GM19452 (cell line): ENCODE measurements at regions not wholly inside any gene's neighbourhood (a gene's known extent, or its start where the extent isn't known, plus 50 kb on each side); places are given as distances from the start of the nearest gene placed in this dataset.

ENCODE experiments used
- ATAC-seq: cut with Tn5 transposase; IDR thresholded peaks from one replicate; pipeline ENCODE4 v1.9.1; 2021; ENCODE audit not compliant: unreplicated experiment

GRCh38 chr2:143964891-143965290 lies 555.0 kb downstream of the ZEB2 start:
- ATAC-seq: no peak

- no peak for ATAC-seq
These were observed 559.7 kb downstream of the ZEB2 start for GRCh38 chr2:143960177-143960576.

GRCh38 chr2:143957321-143957720 lies 562.6 kb downstream of the ZEB2 start:
- ATAC-seq: no peak

GRCh38 chr2:143955401-143956065 lies 564.4 kb downstream of the ZEB2 start:
- ATAC-seq: no peak

GRCh38 chr2:143954844-143955243 lies 565.1 kb downstream of the ZEB2 start:
- no peak for ATAC-seq

- ATAC-seq: no peak
These were observed 565.7 kb downstream of the ZEB2 start for GRCh38 chr2:143954186-143954585.

- no peak for ATAC-seq
These were observed 566.4 kb downstream of the ZEB2 start for GRCh38 chr2:143953451-143954030.

- ATAC-seq: no peak
These were observed 567.4 kb downstream of the ZEB2 start for GRCh38 chr2:143952536-143952935.

- no peak for ATAC-seq
These were observed 569.2 kb downstream of the ZEB2 start for GRCh38 chr2:143950704-143951103.

GRCh38 chr2:143949121-143949848 lies 570.6 kb downstream of the ZEB2 start:
- no peak for ATAC-seq

- ATAC-seq: no peak
These were observed 571.2 kb downstream of the ZEB2 start for GRCh38 chr2:143948710-143949109.

- ATAC-seq: no peak
These were observed 573.2 kb downstream of the ZEB2 start for GRCh38 chr2:143946436-143947391.

GRCh38 chr2:143942486-143942885 lies 577.4 kb downstream of the ZEB2 start:
- no peak for ATAC-seq

GRCh38 chr2:143940720-143941119 lies 579.2 kb downstream of the ZEB2 start:
- no peak for ATAC-seq

- ATAC-seq: no peak
These were observed 580.1 kb downstream of the ZEB2 start for GRCh38 chr2:143939626-143940330.

GRCh38 chr2:143937723-143938350 lies 582.1 kb downstream of the ZEB2 start:
- peak; percentile 21 for ATAC-seq

GRCh38 chr2:143936848-143937722 lies 582.8 kb downstream of the ZEB2 start:
- peak; percentile 75 for ATAC-seq

- no peak for ATAC-seq
These were observed 583.4 kb downstream of the ZEB2 start for GRCh38 chr2:143936538-143936847.

- ATAC-seq: no peak
These were observed 584.5 kb downstream of the ZEB2 start for GRCh38 chr2:143935482-143935752.
